Keratinocyte (primary cell): ENCODE measurements at regions not wholly inside any gene's neighbourhood (a gene's known extent, or its start where the extent isn't known, plus 50 kb on each side); places are given as distances from the start of the nearest gene placed in this dataset.

Experiments
- DNase-seq: peaks from one replicate; pipeline ENCODE4 v3.0.0-alpha.2; 2011; ENCODE audit warnings: low read depth, missing footprints, low spot score
- FAIRE-seq: peaks from 2 replicates; lab custom pipeline; 2011; peaks lifted over from hg19 to GRCh38; lab: Jason Lieb, UNC
- H2AFZ ChIP-seq: 2 replicates; pipeline ENCODE4 v1.6.0; 2012; ENCODE audit warnings: low read length, control low read depth, inconsistent platforms; ENCODE audit not compliant: control insufficient read depth
- H3K27ac ChIP-seq: 2 replicates; pipeline ENCODE4 v1.5.1; 2011; ENCODE audit warnings: low read length; ENCODE audit not compliant: control insufficient read depth, insufficient read depth
- H3K27me3 ChIP-seq: 3 replicates; pipeline ENCODE4 v1.6.0; 2011; ENCODE audit warnings: low read length; ENCODE audit not compliant: control insufficient read depth, insufficient read depth; ENCODE audit errors: extremely low read depth
- H3K36me3 ChIP-seq, 2 experiments: 2 replicates in 1 of 2; 3 replicates in 1 of 2; pipeline ENCODE4 v1.5.1; 2011; ENCODE audit warnings: low read length in 2 of 2, mild to moderate bottlenecking in 1 of 2; ENCODE audit not compliant: control insufficient read depth in 2 of 2, insufficient read depth in 2 of 2; ENCODE audit errors: extremely low read depth in 1 of 2
- H3K4me1 ChIP-seq: 3 replicates; pipeline ENCODE4 v1.5.1; 2011; ENCODE audit warnings: low read length; ENCODE audit not compliant: control insufficient read depth, insufficient read depth; ENCODE audit errors: extremely low read depth
- H3K4me2 ChIP-seq: 3 replicates; pipeline ENCODE4 v1.6.0; 2011; ENCODE audit warnings: low read depth, low read length; ENCODE audit not compliant: control insufficient read depth, insufficient read depth; ENCODE audit errors: extremely low read depth
- H3K4me3 ChIP-seq, 3 experiments: fragments of 200-600 bp in 1 of 3; sonication (generic) in 1 of 3; 2 replicates in 2 of 3; 3 replicates in 1 of 3; pipeline ENCODE4 v1.5.1; 2011 to 2016; ENCODE audit warnings: low read length in 3 of 3, mild to moderate bottlenecking in 3 of 3, control low read depth in 2 of 3, inconsistent platforms in 1 of 3, low read depth in 1 of 3, mixed read lengths in 1 of 3, mixed run types in 1 of 3, moderate library complexity in 1 of 3; ENCODE audit not compliant: control insufficient read depth in 2 of 3, insufficient read depth in 2 of 3; ENCODE audit errors: extremely low read depth in 1 of 3
- H3K79me2 ChIP-seq: 2 replicates; pipeline ENCODE4 v1.6.0; 2012; ENCODE audit warnings: low read length; ENCODE audit not compliant: control insufficient read depth, insufficient read depth
- H3K9ac ChIP-seq: 3 replicates; pipeline ENCODE4 v1.6.0; 2011; ENCODE audit warnings: low read length; ENCODE audit not compliant: control insufficient read depth, insufficient read depth; ENCODE audit errors: extremely low read depth
- H3K9me1 ChIP-seq: 3 replicates; pipeline ENCODE4 v1.6.0; 2011; ENCODE audit warnings: low read length; ENCODE audit not compliant: control insufficient read depth, insufficient read depth; ENCODE audit errors: extremely low read depth
- H3K9me3 ChIP-seq: 2 replicates; pipeline ENCODE4 v1.5.1; 2012; ENCODE audit warnings: low read depth, low read length; ENCODE audit not compliant: control insufficient read depth
- H4K20me1 ChIP-seq: 3 replicates; pipeline ENCODE4 v1.6.0; 2011; ENCODE audit warnings: low read length; ENCODE audit not compliant: control insufficient read depth, insufficient read depth; ENCODE audit errors: extremely low read depth
- EZH2 ChIP-seq: IDR thresholded peaks from one replicate; pipeline ENCODE4 v1.6.1; 2012; ENCODE audit warnings: inconsistent platforms, mild to moderate bottlenecking, low read length, moderate library complexity
- dilution Hi-C: fragments of 300-500 bp; cut with MboI; formaldehyde crosslinking; loops from one replicate; pipeline ENCODE4 v1.7.0; 2020; ENCODE audit warnings: low sequenced_read_pairs; ENCODE audit not compliant: extremely low pct_ligation_motif_present
- TF ChIP-seq, protein P1 (sequence below), 3 experiments: IDR thresholded peaks in 1 of 3; conservative IDR thresholded peaks in 1 of 3; optimal IDR thresholded peaks in 1 of 3; 2 replicates in 2 of 3; 3 replicates in 1 of 3; pipeline versions ENCODE3 to v1.5.1; 2011; ENCODE audit warnings: low read length in 3 of 3, mild to moderate bottlenecking in 3 of 3, moderate library complexity in 2 of 3, control low read depth in 1 of 3, inconsistent platforms in 1 of 3; ENCODE audit not compliant: insufficient read depth in 2 of 3; ENCODE audit errors: extremely low read depth in 1 of 3

GRCh38 chr10:59517341-59517899 lies 155.1 kb upstream of the FAM13C start:
- Histone ChIP-seq H3K4me2 (no peak overlapping the region), H3K4me1 (no peaks in the 10 kb centered on the region), H3K27ac (no peak overlapping the region), H3K9ac (no peak overlapping the region), H3K9me1 (no peaks in the 10 kb centered on the region), H3K79me2 (no peaks in the 10 kb centered on the region), H3K36me3 (no peaks in the 10 kb centered on the region), H2AFZ (no peak overlapping the region), H3K9me3 (no peaks in the 10 kb centered on the region), H3K27me3 (peaks cover 6% of the 10 kb centered on the region), H4K20me1 (no peaks in the 10 kb centered on the region), H3K4me3 (no peak overlapping the region)
- FAIRE-seq (no peak), DNase-seq (no peak)
- TF ChIP-seq, protein P1, sequence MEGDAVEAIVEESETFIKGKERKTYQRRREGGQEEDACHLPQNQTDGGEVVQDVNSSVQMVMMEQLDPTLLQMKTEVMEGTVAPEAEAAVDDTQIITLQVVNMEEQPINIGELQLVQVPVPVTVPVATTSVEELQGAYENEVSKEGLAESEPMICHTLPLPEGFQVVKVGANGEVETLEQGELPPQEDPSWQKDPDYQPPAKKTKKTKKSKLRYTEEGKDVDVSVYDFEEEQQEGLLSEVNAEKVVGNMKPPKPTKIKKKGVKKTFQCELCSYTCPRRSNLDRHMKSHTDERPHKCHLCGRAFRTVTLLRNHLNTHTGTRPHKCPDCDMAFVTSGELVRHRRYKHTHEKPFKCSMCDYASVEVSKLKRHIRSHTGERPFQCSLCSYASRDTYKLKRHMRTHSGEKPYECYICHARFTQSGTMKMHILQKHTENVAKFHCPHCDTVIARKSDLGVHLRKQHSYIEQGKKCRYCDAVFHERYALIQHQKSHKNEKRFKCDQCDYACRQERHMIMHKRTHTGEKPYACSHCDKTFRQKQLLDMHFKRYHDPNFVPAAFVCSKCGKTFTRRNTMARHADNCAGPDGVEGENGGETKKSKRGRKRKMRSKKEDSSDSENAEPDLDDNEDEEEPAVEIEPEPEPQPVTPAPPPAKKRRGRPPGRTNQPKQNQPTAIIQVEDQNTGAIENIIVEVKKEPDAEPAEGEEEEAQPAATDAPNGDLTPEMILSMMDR (optimal IDR thresholded peaks at IDR 0.05 in 1 of 3, IDR thresholded peaks at IDR 0.05 in 1 of 3, conservative IDR thresholded peaks at IDR 0.05 in 1 of 3; ENCODE audit: extremely low read depth in 1 of 3, insufficient read depth in 2 of 3, low read length in 3 of 3), result no peak
- TF ChIP-seq EZH2, result no peak
- dilution Hi-C loops, result no loop called here

- no peaks in the 10 kb centered on the region for H3K4me1 ChIP-seq
- H3K27ac ChIP-seq, result no peak overlapping the region
- no peak overlapping the region for H3K4me2 ChIP-seq
- no peaks in the 10 kb centered on the region for H3K9me3 ChIP-seq
- no peaks in the 10 kb centered on the region for H4K20me1 ChIP-seq
- H3K79me2 ChIP-seq, result no peaks in the 10 kb centered on the region
- no peak for FAIRE-seq
- no peak for DNase-seq
- dilution Hi-C loops, result no loop called here
- H2AFZ ChIP-seq, result no peak overlapping the region
- H3K9ac ChIP-seq, result no peak overlapping the region
- peaks cover 6% of the 10 kb centered on the region for H3K27me3 ChIP-seq
- no peaks in the 10 kb centered on the region for H3K9me1 ChIP-seq
- no peak overlapping the region for H3K4me3 ChIP-seq
- TF ChIP-seq, protein P1 (optimal IDR thresholded peaks at IDR 0.05 in 1 of 3, IDR thresholded peaks at IDR 0.05 in 1 of 3, conservative IDR thresholded peaks at IDR 0.05 in 1 of 3; ENCODE audit: extremely low read depth in 1 of 3, insufficient read depth in 2 of 3, low read length in 3 of 3), result no peak
- TF ChIP-seq EZH2, result no peak
- H3K36me3 ChIP-seq, result no peaks in the 10 kb centered on the region
Measured at GRCh38 chr10:59513558-59513957, 151.2 kb upstream of the FAM13C start.
